ENCODE measurements at regions not wholly inside any gene's neighbourhood (a gene's known extent, or its start where the extent isn't known, plus 50 kb on each side); places are given as distances from the start of the nearest gene placed in this dataset.

DNA sequence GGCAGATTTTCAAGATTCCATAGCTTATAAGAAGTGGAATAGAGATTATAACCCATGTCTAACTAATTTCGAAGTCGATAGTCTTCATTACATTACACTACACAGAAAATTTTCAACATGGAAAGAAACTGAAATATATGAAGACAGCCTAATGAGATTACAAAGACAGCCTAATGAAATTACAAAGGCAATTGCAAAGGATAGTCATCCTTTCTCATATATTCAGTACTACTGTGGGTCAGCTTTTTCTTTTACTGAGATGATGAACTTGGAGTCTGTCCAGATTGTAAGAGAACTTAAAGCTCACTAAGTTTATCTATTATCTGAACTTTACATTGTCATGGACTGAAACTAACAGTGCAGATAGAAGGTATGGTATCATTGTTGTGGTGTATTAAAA is 304.4 kb upstream of the MBL2 start:
- TF ChIP-seq, protein P1, sequence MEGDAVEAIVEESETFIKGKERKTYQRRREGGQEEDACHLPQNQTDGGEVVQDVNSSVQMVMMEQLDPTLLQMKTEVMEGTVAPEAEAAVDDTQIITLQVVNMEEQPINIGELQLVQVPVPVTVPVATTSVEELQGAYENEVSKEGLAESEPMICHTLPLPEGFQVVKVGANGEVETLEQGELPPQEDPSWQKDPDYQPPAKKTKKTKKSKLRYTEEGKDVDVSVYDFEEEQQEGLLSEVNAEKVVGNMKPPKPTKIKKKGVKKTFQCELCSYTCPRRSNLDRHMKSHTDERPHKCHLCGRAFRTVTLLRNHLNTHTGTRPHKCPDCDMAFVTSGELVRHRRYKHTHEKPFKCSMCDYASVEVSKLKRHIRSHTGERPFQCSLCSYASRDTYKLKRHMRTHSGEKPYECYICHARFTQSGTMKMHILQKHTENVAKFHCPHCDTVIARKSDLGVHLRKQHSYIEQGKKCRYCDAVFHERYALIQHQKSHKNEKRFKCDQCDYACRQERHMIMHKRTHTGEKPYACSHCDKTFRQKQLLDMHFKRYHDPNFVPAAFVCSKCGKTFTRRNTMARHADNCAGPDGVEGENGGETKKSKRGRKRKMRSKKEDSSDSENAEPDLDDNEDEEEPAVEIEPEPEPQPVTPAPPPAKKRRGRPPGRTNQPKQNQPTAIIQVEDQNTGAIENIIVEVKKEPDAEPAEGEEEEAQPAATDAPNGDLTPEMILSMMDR (IDR thresholded peaks at IDR 0.05; ENCODE audit: low read depth, low read length, missing control alignments): no peak
- H3K4me3 ChIP-seq (replicated peaks; ENCODE audit: low read depth, low read length): no peak overlapping the region
- DNase-seq (ENCODE audit: extremely low read depth, low read depth): no peak

DNA sequence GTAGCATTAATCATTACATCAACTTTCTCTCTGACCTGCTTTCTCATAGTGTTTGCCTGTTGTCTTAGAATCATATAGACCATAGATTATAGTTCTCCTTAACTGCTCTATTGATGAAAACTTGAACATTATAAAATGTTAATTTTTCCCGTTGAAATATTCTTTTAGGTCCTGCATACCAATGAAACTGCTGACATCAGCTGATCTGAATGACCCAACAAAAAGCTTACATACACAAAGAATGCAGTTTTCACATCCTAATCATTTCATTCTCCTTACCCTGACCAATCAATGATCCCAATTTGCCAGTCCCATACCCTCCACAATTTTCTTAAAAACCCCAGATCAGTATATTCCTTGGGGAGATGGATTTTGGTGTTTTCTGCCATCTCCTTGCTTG is 302.9 kb upstream of the MBL2 start:
- no peak for DNase-seq (ENCODE audit: extremely low read depth, low read depth)
- TF ChIP-seq, protein P1 (IDR thresholded peaks at IDR 0.05; ENCODE audit: low read depth, low read length, missing control alignments): no peak
- H3K4me3 ChIP-seq (replicated peaks; ENCODE audit: low read depth, low read length): no peak overlapping the region

DNA sequence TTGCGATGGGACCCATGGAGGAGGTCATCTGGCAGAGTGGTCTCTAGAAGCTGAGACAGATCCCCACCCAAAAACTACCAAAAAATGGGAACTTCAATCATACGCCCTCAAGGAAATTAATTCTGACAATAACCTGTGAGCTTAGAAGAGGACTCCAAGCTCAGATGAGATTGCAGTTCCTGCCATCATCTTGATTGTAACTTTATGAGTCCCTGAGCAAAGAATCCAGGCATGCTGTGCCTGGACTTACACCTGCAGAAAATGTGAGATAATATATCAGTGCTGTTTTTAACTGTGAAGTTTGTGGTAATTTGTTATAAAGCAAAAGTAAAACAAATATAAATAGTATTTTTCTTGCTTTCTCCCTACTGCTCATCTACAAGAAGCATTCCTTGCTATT is 299.6 kb upstream of the MBL2 start:
- TF ChIP-seq, protein P1 (IDR thresholded peaks at IDR 0.05; ENCODE audit: low read depth, low read length, missing control alignments): no peak
- no peak overlapping the region for H3K4me3 ChIP-seq (replicated peaks; ENCODE audit: low read depth, low read length)
- no peak for DNase-seq (ENCODE audit: extremely low read depth, low read depth)

DNA sequence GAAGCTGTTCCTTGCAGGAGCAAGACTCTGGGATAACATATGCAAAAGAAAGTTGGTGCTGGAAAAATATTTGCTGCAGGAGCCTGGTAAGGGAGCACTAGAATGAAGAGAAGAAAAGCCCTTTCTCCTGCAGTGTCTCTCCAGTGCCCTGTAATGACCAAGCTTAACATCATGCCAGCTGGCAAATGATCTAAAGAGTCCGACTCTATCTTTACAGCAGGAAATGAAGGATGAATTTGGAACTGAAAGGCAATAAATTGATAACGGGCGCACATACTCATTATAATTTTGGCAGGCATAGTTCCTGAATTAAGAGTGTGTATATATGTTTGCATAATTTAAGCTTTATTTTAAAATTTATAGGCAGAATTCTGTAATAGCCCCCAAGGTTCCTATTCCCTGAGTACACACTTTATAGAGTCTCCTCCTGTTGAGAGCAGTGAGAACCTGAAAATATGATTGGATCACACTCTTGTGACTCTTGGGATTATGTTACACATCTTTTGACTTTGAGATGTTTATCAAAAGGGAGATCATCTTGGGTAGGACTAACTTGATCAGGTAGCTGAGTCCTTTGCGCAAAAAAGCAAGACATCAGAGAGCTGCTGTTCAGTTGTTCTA is 299.0 kb upstream of the MBL2 start:
- no peak overlapping the region for H3K4me3 ChIP-seq (replicated peaks; ENCODE audit: low read depth, low read length)
- no peak for DNase-seq (ENCODE audit: extremely low read depth, low read depth)
- TF ChIP-seq, protein P1 (IDR thresholded peaks at IDR 0.05; ENCODE audit: low read depth, low read length, missing control alignments): no peak

DNA sequence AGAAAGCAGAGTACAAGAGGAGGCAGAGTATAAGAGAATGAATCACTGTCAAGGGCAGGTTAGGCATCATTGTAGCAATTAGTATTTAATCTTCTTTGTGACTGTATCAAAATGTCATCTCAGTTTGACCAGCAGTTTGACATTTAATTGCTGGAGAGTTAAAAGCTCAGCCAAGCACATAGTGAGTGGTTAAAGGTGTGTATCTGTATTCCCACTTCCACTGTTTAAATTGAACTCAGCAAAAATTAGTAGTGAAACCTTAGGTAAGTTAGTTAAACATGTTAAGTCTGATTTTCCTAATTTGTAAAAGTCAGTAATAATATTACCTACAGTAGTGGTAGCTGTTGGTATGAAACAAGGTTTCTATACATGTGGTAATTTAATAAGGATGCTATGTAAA is 296.4 kb upstream of the MBL2 start:
- TF ChIP-seq, protein P1 (IDR thresholded peaks at IDR 0.05; ENCODE audit: low read depth, low read length, missing control alignments): no peak
- no peak for DNase-seq (ENCODE audit: extremely low read depth, low read depth)
- H3K4me3 ChIP-seq (replicated peaks; ENCODE audit: low read depth, low read length): no peak overlapping the region

DNA sequence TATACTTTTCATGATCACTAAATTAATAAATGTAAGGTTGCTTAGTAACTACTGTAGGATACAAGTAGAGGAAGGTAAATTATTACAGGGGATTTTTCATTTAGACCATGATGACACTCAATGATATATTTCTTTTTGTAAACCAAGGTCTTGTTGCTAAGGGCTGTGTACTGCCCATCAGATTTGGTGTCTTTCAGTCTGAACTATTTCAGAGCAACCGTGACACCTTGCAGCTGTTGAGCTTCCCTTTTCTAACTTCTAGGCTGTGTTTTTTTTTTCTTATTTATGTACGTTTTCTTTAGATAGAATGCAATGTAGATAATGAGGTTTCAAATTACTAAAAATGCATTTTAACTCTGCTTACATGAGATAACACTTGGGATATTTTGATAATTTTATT is 292.0 kb upstream of the MBL2 start:
- no peak for DNase-seq (ENCODE audit: extremely low read depth, low read depth)
- TF ChIP-seq, protein P1 (IDR thresholded peaks at IDR 0.05; ENCODE audit: low read depth, low read length, missing control alignments): no peak
- H3K4me3 ChIP-seq (replicated peaks; ENCODE audit: low read depth, low read length): no peak overlapping the region

DNA sequence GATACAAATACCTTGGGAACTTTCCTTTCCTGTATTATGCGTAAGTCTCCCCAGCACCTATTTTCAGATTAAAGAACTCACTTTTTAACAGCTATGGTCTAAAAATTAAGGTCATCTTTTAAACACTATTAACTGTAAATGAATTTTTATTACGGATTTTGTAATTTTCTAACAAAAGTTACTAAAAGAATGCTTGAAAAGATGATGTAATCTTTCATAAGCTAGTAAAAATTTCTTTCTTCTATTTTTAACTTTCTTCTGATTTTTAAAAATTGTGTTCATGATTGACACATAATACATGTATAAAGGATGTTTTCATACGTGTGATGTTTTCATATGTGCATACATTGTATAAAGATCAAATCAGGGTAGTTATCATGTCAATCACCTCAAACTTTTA is 291.2 kb upstream of the MBL2 start:
- no peak for DNase-seq (ENCODE audit: extremely low read depth, low read depth)
- no peak overlapping the region for H3K4me3 ChIP-seq (replicated peaks; ENCODE audit: low read depth, low read length)
- TF ChIP-seq, protein P1 (IDR thresholded peaks at IDR 0.05; ENCODE audit: low read depth, low read length, missing control alignments): no peak

Data from HFF-Myc (cell line).